IPS-15b (cell line): ENCODE measurements at regions not wholly inside any gene's neighbourhood (a gene's known extent, or its start where the extent isn't known, plus 50 kb on each side); places are given as distances from the start of the nearest gene placed in this dataset.
"Not testable (repeated sequence)": the region's sequence is repeated elsewhere in the genome, so short reads cannot be mapped to it uniquely, and the experiment has no call there.

Source experiments
- H3K27me3 ChIP-seq: one replicate; pipeline ENCODE4 v1.6.1; 2013; ENCODE audit warnings: low read length; ENCODE audit not compliant: control insufficient read depth, insufficient read depth
- H3K36me3 ChIP-seq: one replicate; pipeline ENCODE4 v1.6.1; 2013; ENCODE audit warnings: low read length; ENCODE audit not compliant: control insufficient read depth, insufficient read depth
- H3K4me1 ChIP-seq: one replicate; pipeline ENCODE4 v1.6.1; 2013; ENCODE audit warnings: mild to moderate bottlenecking, low read length; ENCODE audit not compliant: control insufficient read depth, insufficient read depth
- H3K4me3 ChIP-seq: one replicate; pipeline ENCODE4 v1.5.1; 2013; ENCODE audit warnings: low read depth, low read length
- H3K9ac ChIP-seq: one replicate; pipeline ENCODE4 v1.6.1; 2013; ENCODE audit warnings: low read depth, mild to moderate bottlenecking, low read length
- H3K9me3 ChIP-seq: one replicate; pipeline ENCODE4 v1.6.1; 2013; ENCODE audit warnings: mild to moderate bottlenecking, low read length; ENCODE audit not compliant: control insufficient read depth, insufficient read depth

GRCh38 chr3:75938921-75939320 is 153.6 kb upstream of the ZNF717 start:
- no peaks in the 10 kb centered on the region for H3K36me3 ChIP-seq
- H3K9me3 ChIP-seq = no peaks in the 10 kb centered on the region
- no peaks in the 10 kb centered on the region for H3K27me3 ChIP-seq
- H3K4me1 ChIP-seq = no peaks in the 10 kb centered on the region
- no peak overlapping the region for H3K9ac ChIP-seq
- H3K4me3 ChIP-seq = no peak overlapping the region

- Histone ChIP-seq H3K27me3 (no peaks in the 10 kb centered on the region), H3K9me3 (no peaks in the 10 kb centered on the region), H3K4me3 (no peak overlapping the region), H3K9ac (no peak overlapping the region), H3K36me3 (no peaks in the 10 kb centered on the region), H3K4me1 (no peaks in the 10 kb centered on the region)
Measured at GRCh38 chr3:75951941-75952340, 166.6 kb upstream of the ZNF717 start.

GRCh38 chr3:75960031-75960430 is 174.7 kb upstream of the ZNF717 start:
- H3K4me3 ChIP-seq, H3K9me3 ChIP-seq, H3K27me3 ChIP-seq, H3K36me3 ChIP-seq, H3K4me1 ChIP-seq, H3K9ac ChIP-seq: not testable (repeated sequence)

GRCh38 chr3:75962054-75962453 is 176.7 kb upstream of the ZNF717 start:
- not testable (repeated sequence) for H3K36me3 ChIP-seq, H3K9me3 ChIP-seq, H3K4me1 ChIP-seq, H3K4me3 ChIP-seq, H3K9ac ChIP-seq, H3K27me3 ChIP-seq

- no peaks in the 10 kb centered on the region for H3K4me1 ChIP-seq
- H3K27me3 ChIP-seq = no peaks in the 10 kb centered on the region
- H3K36me3 ChIP-seq = no peaks in the 10 kb centered on the region
- H3K9me3 ChIP-seq = no peaks in the 10 kb centered on the region
- no peak overlapping the region for H3K4me3 ChIP-seq
- no peak overlapping the region for H3K9ac ChIP-seq
Measured at GRCh38 chr3:75967071-75967470, 181.7 kb upstream of the ZNF717 start.

- H3K4me1 ChIP-seq = no peaks in the 10 kb centered on the region
- H3K36me3 ChIP-seq = no peaks in the 10 kb centered on the region
- H3K9me3 ChIP-seq = no peaks in the 10 kb centered on the region
- H3K4me3 ChIP-seq = no peak overlapping the region
- H3K27me3 ChIP-seq = no peaks in the 10 kb centered on the region
- H3K9ac ChIP-seq = no peak overlapping the region
Measured at GRCh38 chr3:75978686-75979085, 193.3 kb upstream of the ZNF717 start.

GRCh38 chr3:75981401-75981800 is 196.1 kb upstream of the ZNF717 start:
- Histone ChIP-seq H3K27me3 (no peaks in the 10 kb centered on the region), H3K4me3 (no peak overlapping the region), H3K36me3 (no peaks in the 10 kb centered on the region), H3K9ac (no peak overlapping the region), H3K9me3 (no peaks in the 10 kb centered on the region), H3K4me1 (no peaks in the 10 kb centered on the region)

- Histone ChIP-seq H3K4me1 (no peaks in the 10 kb centered on the region), H3K9ac (no peak overlapping the region), H3K9me3 (no peaks in the 10 kb centered on the region), H3K36me3 (no peaks in the 10 kb centered on the region), H3K4me3 (no peak overlapping the region), H3K27me3 (no peaks in the 10 kb centered on the region)
Measured at GRCh38 chr3:75982151-75982550, 196.8 kb upstream of the ZNF717 start.

- Histone ChIP-seq H3K4me1 (no peaks in the 10 kb centered on the region), H3K27me3 (no peaks in the 10 kb centered on the region), H3K9ac (no peak overlapping the region), H3K36me3 (no peaks in the 10 kb centered on the region), H3K9me3 (no peaks in the 10 kb centered on the region), H3K4me3 (no peak overlapping the region)
Measured at GRCh38 chr3:75983111-75983510, 197.8 kb upstream of the ZNF717 start.

GRCh38 chr3:75983609-75984290 is 198.4 kb upstream of the ZNF717 start:
- H3K36me3 ChIP-seq = no peaks in the 10 kb centered on the region
- no peaks in the 10 kb centered on the region for H3K27me3 ChIP-seq
- H3K4me1 ChIP-seq = no peaks in the 10 kb centered on the region
- H3K4me3 ChIP-seq = no peak overlapping the region
- no peaks in the 10 kb centered on the region for H3K9me3 ChIP-seq
- H3K9ac ChIP-seq = no peak overlapping the region

- no peaks in the 10 kb centered on the region for H3K27me3 ChIP-seq
- H3K9me3 ChIP-seq = no peaks in the 10 kb centered on the region
- H3K9ac ChIP-seq = no peak overlapping the region
- H3K4me1 ChIP-seq = no peaks in the 10 kb centered on the region
- no peak overlapping the region for H3K4me3 ChIP-seq
- H3K36me3 ChIP-seq = no peaks in the 10 kb centered on the region
Measured at GRCh38 chr3:75985432-75985831, 200.1 kb upstream of the ZNF717 start.

GRCh38 chr3:76010252-76010651 is 224.9 kb upstream of the ZNF717 start:
- H3K4me3 ChIP-seq = no peak overlapping the region

More at GRCh38 chr3:76010252-76010651, 224.9 kb upstream of the ZNF717 start:
- Histone ChIP-seq H3K9ac (no peak overlapping the region), H3K27me3 (no peaks in the 10 kb centered on the region), H3K36me3 (no peaks in the 10 kb centered on the region), H3K9me3 (no peaks in the 10 kb centered on the region), H3K4me1 (no peaks in the 10 kb centered on the region)
